ENCODE measurements at regions not wholly inside any gene's neighbourhood (a gene's known extent, or its start where the extent isn't known, plus 50 kb on each side); places are given as distances from the start of the nearest gene placed in this dataset.

DNA sequence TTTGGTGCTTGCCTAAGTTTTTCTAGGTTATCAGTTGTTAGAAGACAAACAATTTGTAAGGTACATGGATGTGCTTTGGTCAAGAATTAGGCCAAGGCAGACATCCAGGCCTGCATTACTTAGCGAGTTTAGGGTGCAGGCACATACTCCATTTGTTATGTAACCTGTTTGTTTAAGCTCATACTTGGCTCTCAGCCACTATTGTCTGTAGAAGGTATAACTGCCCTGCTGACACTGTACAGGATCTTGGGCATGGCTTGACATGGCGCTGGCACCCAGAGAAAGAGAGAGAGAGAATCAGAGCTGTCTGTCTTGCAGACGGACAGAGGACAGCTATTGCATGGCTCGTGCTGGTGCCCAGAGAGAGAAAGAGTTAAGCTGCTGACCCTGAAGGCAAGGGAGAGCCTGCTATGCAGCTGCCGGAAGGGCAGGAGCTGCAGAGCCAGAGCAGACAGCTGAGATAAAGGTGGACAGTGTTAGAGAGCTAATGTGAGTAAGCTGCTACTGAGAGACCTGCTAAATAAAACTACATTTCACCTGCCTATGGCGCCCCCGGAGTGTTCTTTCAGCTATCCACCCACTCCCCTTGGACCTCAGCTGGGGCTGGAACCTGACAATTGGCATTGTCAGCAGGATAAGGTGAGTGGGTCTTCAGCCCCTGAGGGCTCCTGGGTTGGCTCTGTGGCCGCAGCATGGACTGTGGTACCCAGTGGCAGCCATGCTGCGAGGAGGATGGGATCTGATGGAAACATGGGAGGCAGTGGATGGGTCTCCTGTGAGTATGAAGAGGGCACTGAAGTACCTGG lies 120.9 kb upstream of the TMEM106B start:
- DNase-seq, result no peak

DNA sequence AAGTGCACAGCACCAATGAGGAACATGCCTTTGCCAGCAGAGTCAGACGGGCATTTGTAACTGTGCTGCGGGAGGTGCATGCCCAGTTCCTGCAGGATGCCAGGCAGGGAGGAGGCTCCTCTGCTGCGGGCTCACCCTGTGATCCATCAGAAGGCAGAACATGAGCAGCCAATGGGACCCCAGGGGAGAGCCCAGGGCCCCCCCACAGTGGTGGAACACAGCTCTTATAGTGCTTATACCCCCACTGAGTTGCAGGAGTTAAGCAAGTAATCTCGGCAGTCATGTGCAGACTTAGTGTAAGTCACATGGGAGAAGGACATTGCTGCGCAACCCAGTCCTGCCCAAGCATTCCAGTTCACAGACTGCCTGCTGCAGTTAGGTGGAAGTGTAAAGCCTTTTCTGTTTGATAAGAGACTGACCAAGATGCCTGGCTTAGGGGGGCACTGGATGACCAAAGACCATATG lies 120.3 kb upstream of the TMEM106B start:
- DNase-seq, result no peak

DNA sequence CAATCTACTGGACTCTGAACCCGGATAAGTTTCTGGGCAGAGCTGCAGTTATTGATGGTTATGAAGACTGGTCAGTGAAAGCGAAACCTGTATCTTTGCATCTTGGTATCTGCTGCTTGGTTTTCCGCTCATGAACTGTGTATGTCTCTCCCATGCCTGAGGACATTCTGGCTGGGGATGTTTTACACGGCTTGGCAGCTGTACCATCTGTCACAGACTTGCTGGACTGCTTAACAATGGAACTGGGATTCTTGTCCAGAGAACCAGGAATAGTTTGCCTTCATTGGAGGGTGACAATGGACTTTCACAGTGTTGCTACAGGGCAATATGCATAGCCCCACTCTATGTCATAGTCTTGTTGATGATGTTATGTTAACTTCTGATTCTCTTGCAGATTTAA lies 119.9 kb upstream of the TMEM106B start:
- no peak for DNase-seq

DNA sequence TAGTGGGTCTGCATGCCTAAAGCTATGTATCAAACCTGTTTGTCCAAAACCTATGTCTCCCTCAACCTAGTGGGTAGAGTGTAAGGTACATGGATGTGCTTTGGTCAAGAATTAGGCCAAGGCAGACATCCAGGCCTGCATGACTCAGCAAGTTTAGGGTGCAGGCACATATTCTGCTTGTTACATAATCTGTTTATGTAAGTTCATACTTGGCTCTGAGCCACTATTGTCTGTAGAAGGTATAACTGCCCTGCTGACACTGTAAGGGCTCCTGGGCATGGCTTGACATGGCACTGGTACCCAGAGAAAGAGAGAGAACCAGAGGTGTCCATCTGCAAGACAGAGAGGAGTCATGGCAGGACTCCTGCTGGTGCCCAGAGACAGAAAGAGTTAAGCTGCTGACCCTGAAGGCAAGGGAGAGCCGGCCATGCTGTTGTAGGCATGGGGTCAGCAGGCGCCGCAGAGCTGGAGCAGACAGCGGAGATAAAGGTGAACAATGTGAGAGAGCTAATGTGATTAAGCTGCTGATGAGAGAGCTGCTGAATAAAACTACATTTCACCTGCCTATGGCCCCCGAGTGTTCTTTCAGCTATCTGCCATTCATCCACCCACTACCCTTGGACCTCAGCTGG lies 118.5 kb upstream of the TMEM106B start:
- no peak for DNase-seq

DNA sequence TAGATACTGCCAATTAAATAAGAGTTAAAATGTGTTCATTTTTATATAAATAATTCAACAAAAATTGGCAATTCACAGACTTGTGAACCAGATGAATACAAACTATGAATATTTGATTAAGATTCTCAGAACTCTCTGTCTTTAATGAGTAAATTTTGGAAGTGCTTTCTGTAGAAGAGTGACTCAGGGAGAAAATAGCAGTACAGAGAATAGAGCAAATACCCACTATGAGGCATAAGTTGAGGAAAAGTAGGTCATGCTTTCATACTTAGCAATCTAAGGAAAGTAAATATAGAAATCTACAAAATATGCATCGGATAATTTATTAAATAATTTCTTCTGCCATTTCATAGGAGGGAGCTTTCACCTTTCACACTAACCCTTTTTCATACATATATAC lies 117.7 kb upstream of the TMEM106B start:
- DNase-seq, result no peak

DNA sequence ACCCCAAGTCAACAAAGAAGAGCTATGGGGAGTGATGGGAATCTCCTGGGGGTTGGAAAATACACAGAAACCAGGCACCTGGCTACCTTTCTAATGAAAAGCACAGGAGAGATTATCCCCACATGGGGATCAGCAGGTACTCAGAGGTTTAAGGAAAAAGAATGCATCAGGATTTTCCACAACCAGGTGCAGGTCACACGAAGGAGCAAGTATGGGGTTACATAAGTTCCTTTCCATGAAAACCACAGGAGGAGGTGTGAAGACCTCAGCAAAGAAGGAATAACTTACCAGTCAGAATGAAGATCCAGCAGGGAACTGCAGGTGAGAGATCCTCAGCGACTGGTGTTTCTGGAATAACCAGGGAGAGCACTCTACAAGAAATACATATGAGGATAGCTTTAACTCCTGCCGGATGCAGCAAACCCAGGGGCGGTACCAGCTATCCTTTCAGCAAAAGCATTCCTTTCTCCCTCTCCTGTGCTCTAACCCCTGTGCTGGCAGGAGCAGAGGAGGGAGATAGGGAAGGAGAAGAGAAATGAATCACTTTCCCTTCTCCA lies 116.7 kb upstream of the TMEM106B start:
- DNase-seq, result no peak

DNA sequence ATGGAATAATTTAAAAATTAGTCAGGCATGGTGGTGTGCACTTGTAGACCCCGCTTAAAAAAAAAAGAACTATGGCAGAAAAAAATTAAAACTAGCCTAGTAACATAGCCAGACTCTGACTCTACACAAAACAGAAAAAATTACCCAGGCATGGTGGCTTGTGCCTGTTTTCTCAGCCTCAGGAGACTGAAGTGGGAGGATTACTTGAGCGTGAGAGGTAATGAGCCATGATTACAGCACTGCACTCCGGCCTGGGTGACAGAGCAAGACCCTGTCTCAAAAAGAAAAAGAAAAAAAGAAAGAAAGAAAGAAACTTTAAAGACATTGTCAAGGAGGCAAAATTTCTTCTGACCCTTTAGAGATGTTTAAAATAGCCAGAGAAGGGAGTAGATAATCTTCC lies 109.0 kb upstream of the TMEM106B start:
- no peak for DNase-seq

DNA sequence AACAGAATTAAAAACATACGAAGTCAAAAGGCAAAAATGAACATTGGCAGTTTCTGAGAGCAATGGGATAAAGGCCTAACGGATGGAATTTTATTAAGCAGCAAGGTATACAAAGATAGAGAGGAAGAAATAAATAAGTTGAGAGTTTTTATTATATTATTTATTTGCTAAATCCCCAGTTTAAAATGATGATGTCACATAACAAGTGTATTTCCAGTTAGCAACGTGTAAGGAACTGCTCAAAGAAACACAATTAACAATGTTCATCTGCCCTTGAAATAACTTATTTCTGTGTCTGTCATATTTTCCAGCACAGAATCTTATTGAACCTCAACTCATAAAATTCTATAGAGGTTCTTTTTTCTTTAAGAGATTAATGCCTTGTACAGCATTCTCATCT lies 108.6 kb upstream of the TMEM106B start:
- DNase-seq, result no peak

DNA sequence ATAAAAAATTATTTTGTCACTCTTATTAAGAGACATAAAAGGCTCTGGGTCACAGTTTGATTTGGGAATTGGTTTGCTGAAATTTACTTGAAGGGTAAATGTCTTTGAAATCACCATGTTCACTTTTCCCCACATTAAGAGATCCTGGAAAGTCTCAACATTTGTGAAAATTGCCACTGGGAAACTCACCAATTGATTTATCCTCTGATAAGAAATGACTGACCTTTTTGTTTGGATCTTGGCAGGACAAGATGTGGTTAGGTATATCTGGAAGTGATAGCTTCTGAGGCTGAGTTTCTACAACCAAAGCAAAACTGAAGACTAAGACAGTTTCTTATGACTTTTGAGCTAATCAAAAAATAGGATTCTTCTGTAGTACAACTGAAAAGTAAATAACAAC lies 107.1 kb upstream of the TMEM106B start:
- DNase-seq, result no peak

DNA sequence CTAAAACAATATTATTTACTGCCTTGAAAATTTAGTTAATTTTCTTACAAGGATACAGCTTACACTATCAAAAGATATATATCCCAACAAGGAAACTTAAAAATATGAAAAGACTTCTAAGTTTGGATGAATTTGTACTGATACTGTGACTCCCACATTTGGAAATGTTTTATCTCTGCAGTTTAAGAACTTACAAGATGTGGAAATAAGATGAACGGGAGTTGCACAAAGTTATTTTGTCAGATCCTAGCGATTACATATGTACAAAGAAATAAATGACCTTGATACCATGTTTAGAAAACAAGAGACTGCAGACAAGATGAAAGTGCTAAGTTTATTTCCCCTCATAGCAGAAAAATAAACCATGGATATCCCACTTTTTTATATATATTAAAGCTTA lies 103.7 kb upstream of the TMEM106B start:
- no peak for DNase-seq

DNA sequence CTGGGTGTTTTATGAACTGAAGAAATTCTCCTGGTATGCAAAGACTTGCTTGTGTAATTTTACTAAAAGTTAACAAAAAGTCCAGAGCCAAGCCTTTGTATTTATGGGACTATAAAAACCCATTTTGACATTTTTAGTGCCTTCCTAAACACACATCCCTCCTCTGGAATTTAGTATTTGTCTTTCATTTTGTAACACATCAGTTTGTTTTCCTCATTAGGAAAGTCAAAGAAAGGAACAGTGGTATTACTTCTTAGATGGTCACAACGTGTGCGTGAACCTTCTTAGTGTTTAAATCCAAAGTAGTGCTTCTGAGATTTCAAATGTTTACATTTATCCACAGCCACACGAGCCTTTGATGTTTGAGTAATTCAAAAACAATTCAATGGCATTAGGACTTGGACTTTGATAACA lies 103.2 kb upstream of the TMEM106B start:
- no peak for DNase-seq

DNA sequence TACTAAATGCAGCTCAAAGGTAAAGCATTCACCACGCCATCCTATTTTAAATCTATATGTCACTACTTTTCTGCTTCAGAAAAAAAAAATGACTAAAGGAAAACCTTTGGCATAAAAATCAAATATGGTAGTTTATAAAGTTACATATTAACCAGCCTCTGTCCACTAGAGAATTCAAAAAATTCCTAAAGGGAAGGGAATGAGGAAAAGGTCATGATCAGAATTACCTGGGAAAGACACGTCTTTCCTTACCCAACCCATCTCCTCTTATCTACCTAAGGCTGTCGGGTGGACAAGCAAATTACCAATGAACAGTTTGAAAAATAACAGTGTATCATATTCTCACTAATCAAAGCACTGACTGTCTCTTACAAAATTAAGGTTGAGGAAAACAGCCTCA lies 100.7 kb upstream of the TMEM106B start:
- DNase-seq, result no peak

DNA sequence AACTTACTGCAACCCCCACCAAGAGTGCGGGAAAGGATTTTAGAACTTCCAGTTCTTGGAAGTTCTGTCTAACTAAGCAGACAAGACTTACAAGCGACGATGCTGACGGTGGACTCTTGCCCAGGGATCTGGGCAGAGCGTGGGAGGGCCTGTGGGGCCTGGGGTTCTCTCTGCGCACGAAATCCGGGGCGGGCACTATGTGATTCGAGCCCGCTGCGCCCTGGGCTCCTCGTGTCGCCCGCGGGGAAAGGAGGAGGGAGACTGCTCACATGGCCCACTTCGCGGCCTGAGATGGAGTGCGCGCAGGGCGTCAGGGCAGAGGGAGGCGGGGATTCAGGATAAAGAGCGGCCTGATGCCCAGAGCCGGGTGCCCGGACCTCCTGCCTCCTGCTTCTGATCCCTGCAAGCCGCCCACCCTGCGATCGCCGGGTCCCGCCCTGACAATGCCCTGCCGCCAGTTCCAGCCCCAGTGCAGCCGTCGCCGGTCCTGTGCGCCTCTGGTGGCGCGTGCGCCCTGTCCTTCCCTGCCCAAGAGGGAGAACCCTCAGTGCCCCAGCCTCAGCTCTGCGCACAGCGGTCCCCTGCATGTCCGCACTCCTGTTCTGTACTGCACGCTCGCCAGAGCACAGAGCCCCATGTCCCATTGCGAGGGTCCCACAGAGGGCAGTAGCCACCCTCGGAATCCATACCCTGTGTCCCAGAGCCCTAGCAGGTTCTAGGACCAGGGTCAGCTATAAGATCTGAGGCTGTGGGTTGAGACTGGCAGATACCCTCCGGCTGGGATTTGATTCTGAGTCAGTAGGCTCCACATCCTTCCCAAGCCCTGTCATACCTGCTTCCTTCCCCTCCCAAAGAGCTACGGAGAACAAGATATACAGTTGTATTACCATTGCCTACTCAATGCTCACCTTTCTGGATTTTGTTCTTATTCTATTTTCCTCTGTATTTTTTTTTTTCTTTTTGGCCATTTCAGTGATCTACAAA lies 99.4 kb upstream of the TMEM106B start:
- no peak for DNase-seq

DNA sequence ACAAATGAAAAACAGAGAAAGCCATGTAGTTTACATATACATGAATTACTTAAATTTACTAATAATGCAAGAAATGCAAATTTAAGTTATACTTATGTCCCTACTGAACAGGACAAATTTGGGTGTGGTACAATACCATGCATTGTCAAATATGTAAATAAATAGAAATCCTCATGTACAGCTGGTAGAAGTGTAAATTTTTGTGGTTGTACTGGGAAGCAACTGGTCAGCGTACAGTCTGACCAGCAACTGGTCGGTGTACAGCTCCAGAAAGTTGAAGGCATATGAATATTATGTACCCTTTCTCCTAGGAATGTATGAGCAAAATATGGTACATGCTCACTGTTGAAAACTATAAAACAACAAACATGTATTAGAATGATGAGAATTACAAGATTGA lies 93.9 kb upstream of the TMEM106B start:
- DNase-seq, result no peak

DNA sequence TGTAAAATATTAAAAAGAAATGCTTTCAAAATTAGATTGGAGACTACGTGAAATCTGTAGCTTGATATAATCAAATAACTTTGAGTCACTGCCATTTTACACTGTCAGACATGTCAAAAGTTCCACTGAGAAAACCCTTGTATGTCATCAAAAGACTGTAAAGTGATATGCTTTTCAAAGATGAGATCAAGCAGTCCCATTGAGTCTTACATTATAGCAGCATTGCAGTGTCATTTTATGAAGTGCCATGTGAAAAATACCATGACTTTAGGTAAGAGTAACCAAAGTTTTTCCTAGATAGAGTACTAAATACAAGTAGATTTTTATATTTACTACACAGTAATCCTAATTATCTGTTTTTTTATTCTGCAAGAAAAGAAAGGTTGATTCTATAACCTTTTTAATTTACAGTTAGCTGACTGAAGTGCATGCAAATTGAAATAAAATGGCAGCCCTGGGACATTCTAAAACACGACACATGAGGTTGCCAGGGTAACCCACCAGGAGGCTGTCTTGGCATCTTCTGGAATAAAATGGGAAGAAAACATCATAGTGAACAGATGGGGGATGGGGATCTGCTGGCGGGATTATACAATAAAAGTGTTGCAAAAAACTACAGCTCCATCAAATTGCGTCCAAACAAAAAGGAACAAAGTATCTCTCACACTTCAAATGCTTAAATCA lies 91.3 kb upstream of the TMEM106B start:
- no peak for DNase-seq

DNA sequence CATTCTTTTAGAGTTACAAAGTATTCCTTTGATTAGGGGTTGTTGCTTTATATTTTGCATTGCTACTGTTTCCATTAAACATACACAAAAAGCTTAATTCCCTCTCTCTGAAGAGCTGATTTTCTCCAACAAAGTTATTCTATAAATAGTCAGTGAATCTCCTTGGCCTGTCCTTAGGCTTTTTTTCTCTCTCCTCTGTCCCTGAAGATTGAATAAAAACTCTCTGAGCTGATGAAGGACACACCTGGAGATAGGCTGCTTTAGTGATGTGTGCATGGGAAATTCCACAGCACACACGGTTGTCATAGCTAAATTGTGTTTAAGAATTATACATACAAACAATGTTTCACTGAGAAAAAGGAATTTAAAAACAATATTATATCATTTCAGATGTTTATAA lies 90.5 kb upstream of the TMEM106B start:
- no peak for DNase-seq

DNA sequence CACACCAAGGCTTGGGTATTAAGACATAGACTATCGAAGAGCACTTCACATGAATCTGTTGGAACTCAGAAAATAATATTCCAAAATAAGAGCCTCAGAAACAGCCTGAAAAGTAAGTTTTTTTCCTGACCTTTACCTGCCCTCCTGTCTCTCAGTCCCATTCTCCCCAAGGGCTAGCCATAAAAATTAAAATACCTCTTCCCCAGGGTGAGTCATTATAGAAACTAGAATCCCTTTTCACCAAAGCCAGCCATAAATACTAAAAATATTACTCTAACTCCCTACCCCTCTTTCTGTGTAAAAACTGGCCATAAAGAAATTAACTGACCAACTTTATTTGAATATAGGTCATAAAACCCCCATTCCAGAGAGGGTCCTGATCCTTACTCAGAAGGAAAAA lies 87.9 kb upstream of the TMEM106B start:
- DNase-seq, result no peak

DNA sequence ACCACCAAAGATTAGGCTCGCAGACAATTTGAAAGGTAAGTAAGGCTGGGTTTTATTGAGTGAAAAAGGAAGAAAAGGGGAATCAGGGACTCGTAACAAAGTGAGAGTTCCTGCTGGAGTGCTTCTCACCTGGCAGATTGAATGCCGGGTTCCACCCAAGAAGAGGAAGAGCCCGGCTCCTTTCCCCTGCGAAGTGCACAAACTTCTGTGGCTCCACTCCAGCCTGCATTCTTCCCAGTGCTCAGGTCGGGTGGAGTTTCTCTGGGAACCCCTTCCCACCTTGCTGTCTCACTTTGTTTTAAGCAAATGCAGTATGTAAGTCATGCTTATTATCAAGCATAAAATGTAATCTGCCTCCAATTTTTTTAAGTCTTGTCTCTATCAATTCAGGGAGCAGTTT lies 87.1 kb upstream of the TMEM106B start:
- no peak for DNase-seq

DNA sequence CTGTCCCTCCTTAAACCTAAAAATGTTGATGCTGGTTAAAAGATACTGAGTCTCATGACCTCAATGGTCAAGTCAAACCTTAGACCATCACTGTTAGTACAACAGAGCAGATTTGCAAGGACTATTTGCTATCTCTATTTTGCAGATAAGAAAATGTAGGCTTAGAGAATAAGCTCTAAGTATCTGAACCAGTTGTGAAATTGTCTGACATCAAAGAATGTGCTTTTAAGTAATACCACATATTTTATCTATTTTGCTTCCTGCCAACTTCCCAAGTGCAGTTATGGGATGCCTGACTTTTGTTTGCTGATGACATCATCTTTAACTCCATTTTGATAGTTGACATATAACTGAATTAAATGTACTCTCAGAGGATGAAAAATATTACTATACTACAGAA lies 83.6 kb upstream of the TMEM106B start:
- no peak for DNase-seq

DNA sequence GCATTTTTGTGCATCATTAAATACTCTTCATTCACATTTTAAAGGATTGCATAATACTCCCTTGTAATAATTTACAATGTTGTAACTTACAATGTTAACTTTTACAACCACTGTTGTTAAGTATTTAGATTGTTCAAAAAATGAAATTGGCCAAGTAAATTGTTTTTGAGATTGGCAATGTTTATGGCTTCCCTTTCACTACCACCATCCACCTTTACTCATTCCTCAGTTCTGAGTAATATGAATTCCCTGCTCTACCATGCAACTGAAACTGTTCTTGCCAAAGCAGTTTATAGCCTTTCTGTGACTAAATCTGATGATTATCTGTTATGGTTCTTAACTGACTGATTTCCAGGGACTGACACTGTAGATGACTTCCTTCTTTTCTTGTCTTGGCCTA lies 80.5 kb upstream of the TMEM106B start:
- DNase-seq, result no peak

DNA sequence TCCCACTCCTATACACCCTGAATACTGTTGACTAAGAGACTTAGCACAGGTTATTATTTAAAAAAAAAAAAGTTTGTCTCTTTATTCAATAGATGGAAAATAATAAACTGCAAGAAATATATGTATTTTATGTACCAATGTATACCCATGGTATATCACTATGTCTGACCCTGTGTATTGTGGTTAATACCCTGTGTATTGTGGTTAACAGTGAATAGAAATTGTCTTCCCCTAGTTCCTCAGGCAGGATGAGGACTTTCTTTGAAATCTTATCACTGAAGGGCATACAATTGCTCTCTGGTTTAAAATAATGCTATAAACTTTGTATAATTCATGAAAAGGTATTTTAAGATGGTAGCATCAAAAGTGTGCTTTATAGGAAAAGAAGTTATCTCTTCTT lies 80.0 kb upstream of the TMEM106B start:
- no peak for DNase-seq

DNA sequence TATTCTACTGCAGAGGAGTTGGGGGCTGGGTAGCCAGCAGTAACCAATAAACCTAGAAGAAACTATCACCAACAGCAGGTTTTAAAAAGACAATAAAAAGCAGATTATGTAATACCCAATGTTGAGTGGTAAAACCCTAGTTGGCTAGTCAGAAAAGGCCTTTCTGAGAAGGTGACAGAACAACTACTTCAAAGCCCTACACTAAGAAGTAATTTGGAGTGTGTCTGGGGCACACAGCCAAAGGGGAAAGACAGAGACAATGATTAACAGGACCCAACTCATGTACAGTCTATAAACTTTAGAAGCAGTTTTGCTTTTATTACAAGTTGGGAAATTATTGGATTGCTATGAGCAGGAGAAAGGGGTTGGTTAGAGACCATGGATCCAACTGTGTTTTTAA lies 77.2 kb upstream of the TMEM106B start:
- no peak for DNase-seq

DNA sequence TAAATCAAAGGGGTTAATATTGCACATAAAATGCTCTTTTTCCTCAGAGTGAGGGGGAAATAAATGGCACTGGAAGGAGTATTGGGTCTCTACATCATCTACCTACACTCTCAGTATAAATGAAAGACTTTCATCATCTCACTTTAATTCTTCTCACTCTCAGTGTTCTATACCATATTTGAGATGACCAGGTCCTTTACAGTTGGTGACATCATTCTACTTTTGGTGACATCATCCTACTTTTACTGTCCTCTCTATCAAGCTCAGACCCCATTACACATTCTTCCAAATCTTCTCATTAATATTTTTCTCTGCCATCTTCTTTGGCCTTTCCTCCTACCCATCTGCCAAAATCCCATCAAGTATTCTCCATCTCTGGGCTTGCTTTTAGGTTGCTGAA lies 74.6 kb upstream of the TMEM106B start:
- no peak for DNase-seq

All from stimulated activated naive CD4-positive, alpha-beta T cell treated with Interleukin-2 at 50 U/mL for 16 hours (primary cell).